HG02610 (cell line): ENCODE measurements at regions not wholly inside any gene's neighbourhood (a gene's known extent, or its start where the extent isn't known, plus 50 kb on each side); places are given as distances from the start of the nearest gene placed in this dataset.
"Not testable (repeated sequence)": the region's sequence is repeated elsewhere in the genome, so short reads cannot be mapped to it uniquely, and the experiment has no call there.

Source experiments
- ATAC-seq: cut with Tn5 transposase; IDR thresholded peaks from one replicate; pipeline ENCODE4 v1.9.1; 2021; ENCODE audit warnings: mild to moderate bottlenecking, moderate library complexity; ENCODE audit not compliant: unreplicated experiment

GRCh38 chrX:65971151-65971550 lies 68.7 kb downstream of the VSIG4 start:
- no peak for ATAC-seq

GRCh38 chrX:65967159-65967558 lies 72.7 kb downstream of the VSIG4 start:
- ATAC-seq, result not testable (repeated sequence)

DNA sequence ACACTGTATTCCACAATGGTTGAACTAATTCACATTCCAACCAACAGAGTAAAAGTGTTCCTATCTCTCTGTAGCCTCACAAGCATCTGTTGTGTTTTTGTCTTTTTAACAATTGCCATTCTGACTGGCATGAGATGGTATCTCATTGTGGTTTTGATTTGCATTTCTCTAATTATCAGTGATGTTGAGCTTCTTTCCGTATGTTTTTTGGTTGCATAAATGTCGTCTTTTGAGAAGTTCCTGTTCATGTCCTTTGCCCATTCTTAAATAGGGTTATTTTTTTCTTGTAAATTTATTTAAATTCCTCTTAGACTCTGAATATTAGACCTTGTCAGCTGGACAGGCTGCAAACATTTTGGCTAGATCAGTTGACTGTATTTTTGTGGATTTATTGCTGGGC lies 78.2 kb downstream of the VSIG4 start:
- ATAC-seq, result no peak

DNA sequence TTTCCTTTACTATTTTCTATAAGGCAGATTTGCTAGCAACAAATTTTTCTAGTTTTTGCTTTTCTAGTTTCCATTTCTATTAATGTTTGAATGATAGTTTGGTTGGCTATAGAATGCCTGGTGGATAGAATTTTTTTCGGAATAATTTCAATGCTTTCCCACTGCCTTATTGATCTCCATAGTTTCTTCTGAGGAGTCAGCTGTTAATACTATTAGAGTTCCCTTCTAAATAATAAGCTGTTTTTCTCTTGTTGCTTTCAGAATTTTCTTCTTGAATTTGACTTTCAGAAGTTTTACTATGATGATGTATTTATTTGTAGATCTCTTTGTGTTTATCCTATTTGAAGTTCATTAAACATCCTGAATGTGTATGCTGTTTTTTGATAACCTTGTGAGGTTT lies 91.8 kb downstream of the VSIG4 start:
- ATAC-seq, result no peak

GRCh38 chrX:65941775-65942174 lies 98.1 kb downstream of the VSIG4 start:
- no peak for ATAC-seq

GRCh38 chrX:65933085-65933589 lies 106.7 kb downstream of the VSIG4 start:
- ATAC-seq, result no peak

GRCh38 chrX:65932173-65933084 lies 107.5 kb downstream of the VSIG4 start:
- ATAC-seq, result no peak

DNA sequence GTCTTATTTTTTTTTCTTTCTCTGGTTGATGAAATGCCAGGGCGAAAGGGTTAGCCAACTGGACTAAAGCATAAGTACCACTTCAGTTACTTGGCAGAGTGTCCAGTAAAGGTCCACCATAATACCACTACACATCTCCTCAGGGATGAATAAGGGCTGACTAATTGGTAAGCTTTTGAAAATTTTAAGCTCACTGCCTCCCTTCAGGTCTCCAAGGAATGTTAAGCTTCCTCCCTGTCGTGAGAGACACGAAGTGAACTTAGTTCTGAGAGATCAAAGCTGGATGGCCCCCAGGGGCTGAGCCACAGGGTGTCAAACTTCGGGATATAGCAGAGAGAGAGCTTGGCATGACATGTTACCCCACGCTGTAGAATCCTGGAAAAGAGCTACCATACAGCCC lies 111.4 kb downstream of the VSIG4 start:
- no peak for ATAC-seq

DNA sequence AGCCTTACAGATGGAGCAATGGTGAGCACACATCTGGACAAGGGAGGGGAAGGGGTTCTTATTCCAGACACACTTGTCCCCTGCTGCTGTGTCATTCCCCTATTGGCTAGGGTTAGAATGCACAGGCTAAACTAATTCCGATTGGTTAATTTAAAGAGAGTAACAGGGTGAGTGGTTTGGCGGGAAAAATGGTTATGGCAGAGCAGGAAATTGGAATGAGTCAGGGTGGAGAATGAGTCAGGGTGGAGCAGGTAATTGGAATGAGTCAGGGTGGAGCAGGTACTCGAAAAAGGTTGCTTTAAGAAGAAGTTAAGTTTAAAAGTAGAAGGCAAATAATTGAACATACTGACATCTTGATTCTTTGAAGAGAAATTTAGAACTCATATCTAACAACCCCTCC lies 112.5 kb downstream of the VSIG4 start:
- not testable (repeated sequence) for ATAC-seq

GRCh38 chrX:65926095-65927019 lies 113.5 kb downstream of the VSIG4 start:
- ATAC-seq, result peak; percentile 92

GRCh38 chrX:65925592-65925991 lies 114.3 kb downstream of the VSIG4 start:
- ATAC-seq, result no peak

GRCh38 chrX:65925005-65925404 lies 114.9 kb downstream of the VSIG4 start:
- ATAC-seq, result no peak

DNA sequence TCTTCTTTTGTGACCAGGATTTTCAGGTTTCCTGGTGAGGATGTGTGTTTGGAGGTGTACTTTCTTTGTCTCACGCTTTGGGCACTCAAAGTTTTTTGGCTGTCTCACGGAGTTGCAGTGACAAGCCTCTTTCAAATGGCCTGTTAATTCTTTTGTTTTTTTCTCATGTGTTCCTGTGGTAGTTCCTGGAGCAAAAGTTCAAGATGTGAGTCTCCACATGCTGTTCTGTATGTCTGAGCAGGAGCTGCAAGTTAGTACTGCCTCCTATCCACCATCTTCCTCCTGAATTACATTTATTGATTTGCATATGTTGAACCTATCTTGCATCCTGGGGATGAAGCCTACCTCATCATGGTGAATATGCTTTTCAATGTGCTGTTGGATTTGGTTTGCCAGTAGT lies 118.5 kb downstream of the VSIG4 start:
- no peak for ATAC-seq

DNA sequence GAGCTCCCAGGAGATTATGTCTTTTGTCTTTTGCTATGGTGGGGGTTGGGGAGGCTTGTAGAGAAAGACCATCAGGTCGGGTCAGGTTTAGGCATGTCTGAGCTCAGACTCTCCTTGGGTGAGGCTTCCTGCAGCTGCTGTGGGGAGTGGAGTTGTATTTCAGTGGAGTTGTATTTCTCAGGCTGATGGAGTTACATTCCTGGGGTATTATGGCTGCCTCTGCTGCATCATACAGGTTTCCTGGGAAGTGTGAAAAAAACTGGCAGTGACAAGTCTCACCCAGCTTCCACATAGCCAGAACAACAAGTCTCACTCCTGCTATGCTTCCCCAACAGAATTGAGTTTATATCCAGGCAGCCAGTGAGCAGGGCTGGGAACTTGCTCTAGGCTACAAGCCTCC lies 119.3 kb downstream of the VSIG4 start:
- ATAC-seq, result no peak

GRCh38 chrX:65910899-65911298 lies 129.0 kb downstream of the VSIG4 start:
- ATAC-seq, result no peak

DNA sequence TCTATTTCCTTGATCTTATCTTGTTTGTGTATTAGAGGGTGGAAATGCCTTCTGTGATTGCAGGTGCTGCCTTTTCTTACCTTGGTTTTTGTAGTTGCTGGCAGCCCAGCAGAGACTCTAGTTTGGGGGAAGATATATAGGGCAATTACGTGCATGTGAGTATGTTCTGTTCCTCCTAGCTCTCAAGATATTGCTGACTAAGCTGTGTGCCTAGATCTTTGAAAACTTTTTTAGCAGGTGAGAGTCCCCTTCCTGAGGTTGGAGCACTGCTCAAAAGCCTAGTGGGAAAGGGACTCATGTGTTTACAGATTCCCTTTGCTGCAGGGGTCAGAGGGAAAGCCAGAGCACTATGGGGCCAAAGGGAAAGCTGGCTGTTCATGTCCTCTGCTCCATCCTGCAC lies 136.1 kb downstream of the VSIG4 start:
- ATAC-seq, result no peak

DNA sequence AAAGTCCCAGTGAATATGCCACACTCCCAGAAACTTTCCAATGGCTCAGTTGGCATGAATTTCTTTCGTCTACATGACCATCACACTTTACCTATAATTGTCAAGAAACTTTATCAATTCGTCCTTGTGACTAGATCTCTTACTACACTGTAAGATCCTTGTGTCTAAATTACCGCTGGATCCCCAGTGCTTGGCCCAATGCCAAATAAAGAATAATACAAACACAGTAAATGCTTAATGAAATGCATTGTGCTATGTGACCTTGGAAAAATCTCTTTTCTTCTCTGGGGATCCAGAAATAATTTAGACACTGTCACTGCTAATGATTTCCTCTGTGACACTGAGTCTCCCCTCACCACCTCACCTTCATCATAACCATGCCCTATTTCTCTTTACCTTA lies 137.9 kb downstream of the VSIG4 start:
- no peak for ATAC-seq

DNA sequence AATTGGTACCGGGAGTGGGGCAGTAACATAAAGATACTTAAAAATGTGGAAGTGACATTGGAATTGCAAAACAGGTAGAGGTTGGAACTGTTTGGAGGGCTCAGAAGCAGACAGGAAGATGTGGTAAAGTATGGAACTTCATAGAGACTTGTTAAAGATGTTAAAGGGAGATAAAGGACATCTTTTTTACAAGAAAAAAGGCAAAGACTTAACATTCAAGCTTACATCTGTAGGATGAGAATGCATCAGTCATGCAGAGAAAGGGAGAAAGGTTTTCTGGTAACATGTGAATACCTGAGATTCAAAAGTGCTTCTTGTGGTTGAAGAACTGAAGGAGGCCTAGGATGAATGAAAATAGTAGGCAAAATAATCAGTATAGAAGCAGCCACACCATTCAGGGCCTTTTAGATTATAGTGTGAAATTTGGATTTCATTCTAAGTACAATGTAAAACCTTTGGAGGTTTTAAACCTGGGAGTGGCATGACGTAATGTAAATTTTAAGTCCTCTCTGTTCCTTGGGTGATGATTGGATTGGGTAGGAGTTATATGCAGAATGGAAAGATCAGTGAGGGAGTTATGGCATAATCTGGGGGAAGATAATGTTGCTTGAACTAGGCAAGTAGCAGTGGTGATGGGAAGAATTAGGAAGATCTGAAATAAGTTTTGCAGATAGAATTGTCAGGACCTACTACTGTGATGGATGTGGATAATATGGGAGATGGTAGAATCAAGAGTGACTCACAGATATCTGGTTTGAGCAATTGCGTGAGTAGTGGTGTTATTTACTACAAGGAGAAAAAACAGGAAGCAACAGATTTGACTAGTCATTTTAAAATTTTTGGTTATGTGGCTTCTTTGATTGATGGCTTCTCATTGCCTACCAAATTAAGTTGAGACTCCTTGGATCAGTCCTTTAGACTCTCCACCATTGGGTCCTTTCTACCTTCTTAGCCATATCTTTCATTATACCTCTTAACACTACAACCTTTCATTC lies 138.7 kb downstream of the VSIG4 start:
- ATAC-seq, result no peak

GRCh38 chrX:65894133-65894532 lies 145.7 kb downstream of the VSIG4 start:
- no peak for ATAC-seq

DNA sequence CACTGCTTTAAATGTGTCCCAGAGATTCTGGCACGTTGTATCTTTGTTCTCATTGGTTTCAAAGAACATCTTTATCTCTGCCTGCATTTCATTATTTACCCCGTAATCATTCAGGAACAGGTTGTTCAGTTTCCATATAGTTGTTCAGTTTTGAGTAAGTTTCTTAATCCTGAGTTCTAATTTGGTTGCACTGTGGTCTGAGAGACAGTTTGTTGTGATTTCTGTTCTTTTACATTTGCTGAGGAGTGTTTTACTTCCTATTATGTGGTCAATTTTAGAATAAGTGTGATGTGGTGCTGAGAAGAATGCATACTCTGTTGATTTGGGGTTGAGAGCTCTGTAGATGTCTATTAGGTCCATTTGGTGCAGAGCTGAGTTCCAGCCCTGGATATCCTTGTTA lies 148.1 kb downstream of the VSIG4 start:
- ATAC-seq, result not testable (repeated sequence)
